TTC549 (cell line): ENCODE measurements at regions not wholly inside any gene's neighbourhood (a gene's known extent, or its start where the extent isn't known, plus 50 kb on each side); places are given as distances from the start of the nearest gene placed in this dataset.

ENCODE experiments used
- FAIRE-seq: peaks from 2 replicates; lab custom pipeline; 2012; peaks lifted over from hg19 to GRCh38; lab: Jason Lieb, UNC

DNA sequence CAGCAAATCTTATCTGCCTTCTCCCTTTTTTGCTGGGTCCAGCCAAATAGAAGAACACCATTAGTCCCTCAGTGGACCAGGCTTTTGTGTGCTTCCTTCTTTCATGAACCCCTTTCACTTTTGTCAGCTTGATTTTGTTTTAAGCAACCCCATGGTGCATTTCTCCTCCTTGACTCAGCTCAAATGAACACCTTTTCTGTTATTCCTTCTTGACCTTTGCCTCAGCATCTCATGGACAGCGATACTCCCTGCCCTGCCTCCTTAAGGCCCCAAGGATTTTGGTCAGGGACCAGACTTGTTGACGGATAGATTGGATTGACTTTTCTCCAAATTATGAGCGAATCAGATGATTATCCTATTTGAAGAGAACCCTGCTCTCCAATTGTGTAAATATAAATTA is 356.6 kb upstream of the USP24 start:
- FAIRE-seq, result no peak

DNA sequence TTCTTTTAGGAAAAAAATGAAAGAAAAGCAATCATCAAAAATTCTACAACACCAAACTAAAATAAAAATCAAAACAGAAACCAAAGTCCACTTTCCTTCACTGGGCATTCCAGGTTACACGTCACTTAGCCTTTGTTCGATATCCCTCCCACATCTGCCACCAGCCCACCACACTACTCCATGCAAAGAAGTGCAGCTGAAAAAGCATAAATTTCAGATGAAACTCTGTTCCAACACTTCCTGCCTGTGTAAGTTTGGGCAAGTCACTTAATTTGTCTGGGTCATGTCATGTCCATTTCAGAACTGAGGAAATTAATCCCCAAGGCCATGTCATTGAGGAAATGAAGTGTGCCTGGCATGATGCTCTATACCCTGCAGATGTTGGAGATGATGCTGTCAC is 354.3 kb upstream of the USP24 start:
- FAIRE-seq, result no peak

- no peak for FAIRE-seq
These were observed 353.6 kb upstream of the USP24 start for GRCh38 chr1:55568732-55569131.

DNA sequence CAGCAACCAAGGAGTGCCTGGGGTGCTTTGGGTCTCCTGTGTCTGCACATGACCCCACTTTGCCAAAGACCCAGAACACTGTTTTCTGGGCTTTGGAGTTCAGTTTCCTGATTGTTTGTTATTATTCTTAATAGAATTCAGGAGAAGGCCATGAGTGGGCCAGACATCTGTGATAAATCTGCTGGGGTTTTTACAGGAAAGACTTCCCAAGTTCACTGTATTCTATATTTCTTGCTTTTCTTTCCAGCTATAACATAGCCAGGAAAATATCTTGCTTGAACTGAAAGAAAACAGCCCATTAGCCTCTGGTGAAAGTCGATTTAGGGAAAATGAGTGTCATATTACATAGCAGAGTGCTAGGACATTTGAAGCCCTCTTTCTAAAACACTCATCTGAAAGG is 345.1 kb upstream of the USP24 start:
- no peak for FAIRE-seq

GRCh38 chr1:55559842-55560241 is 344.7 kb upstream of the USP24 start:
- FAIRE-seq, result no peak

DNA sequence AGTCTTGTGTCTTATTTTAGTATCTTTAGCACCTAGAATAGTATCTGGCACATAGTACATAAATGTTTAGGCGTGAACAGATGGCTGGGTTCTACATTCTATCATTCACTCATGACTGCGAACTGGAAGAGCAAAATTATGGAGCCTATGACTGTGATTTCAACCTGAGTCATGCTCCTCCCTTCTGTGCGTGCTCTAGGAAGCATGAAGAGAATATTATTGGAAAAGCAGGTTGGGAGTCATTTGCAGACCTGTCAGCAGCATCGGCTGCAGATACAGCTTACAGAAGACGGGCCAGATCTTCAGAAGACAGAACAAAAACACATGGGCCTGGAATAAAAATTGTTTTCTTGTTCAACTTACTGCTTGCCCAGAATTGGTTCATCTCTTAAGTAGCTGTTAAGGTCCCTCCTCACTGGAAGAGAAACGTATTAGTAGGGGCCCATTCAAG is 344.0 kb upstream of the USP24 start:
- FAIRE-seq, result no peak

GRCh38 chr1:55558515-55558914 is 343.4 kb upstream of the USP24 start:
- no peak for FAIRE-seq

GRCh38 chr1:55555956-55556725 is 341.0 kb upstream of the USP24 start:
- FAIRE-seq, result no peak

DNA sequence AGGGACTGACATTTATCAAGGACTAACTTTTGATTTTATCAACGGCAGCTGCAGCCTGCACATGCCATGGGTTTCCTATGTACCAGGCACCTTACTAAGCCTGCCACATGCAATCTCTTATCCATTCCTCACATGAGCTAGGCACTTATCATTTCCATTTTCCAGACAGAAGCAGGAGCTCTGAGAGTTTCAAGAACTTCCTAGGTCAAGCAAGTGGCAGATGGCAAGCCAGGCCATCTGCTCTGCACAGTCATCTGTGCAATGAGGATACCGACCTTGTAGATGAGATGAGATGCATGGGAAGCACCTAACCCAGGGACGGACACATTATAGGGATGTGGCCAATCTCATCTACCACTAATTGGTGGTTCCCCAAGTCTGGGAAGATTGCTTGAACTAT is 339.4 kb upstream of the USP24 start:
- no peak for FAIRE-seq

- FAIRE-seq, result no peak
These were observed 337.5 kb upstream of the USP24 start for GRCh38 chr1:55552636-55553035.

DNA sequence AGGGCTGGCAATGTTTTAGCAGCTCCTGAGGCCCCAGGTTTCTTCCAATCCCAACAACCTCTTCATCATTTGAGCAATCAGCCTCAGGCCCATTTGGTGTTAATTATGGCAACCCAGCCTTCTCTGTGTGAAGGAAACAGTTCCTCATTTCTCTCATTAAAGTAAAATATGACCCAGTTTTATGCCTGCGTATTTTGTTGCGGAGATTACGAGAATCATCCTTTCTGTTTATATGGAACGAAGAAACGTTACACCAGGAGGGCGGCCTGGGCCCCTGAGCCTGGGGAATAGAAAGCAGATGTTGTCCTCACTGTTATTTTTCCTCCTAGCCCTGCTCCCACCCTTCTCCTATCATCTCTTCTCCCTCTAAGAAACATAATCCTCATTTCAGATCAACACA is 332.2 kb upstream of the USP24 start:
- FAIRE-seq, result no peak

GRCh38 chr1:55546553-55546952 is 331.4 kb upstream of the USP24 start:
- no peak for FAIRE-seq

DNA sequence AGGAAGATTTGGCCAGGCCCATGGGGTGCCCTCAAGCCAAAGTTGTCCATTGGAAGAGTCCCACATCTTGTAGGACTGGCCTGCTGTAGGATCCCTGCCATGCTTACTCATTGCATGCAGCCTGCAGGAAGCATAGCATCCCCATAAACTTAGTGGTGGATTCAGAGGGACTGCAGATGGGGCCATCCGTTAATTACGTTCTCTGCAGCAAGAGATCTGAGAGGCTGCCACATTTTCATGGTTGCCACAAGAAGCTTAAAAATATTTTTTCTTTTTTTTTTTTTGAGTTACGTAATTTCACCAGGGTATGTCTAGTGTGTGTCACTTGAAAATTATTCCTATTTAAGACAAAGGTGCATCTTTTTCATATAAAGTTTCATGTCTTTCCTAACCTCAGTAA is 329.7 kb upstream of the USP24 start:
- FAIRE-seq, result no peak

GRCh38 chr1:55542901-55543504 is 327.8 kb upstream of the USP24 start:
- FAIRE-seq, result no peak

DNA sequence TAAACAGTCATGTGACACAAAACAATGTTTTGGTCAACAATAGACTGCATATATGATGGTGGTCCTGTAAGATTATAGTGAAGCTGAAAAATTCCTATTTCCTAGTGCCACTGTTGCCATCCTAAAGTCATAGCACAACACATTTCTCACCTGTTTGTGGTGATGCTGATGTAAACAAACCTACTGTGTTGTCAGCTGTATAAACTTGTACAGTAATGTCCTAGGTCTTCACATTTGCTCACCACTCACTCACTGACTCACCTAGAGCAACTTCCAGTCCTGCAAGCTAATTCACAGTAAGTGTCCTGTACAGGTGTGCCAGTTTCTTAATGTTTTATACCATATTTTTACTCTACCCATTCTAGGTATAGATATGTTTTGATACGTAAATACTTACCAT is 326.1 kb upstream of the USP24 start:
- no peak for FAIRE-seq

DNA sequence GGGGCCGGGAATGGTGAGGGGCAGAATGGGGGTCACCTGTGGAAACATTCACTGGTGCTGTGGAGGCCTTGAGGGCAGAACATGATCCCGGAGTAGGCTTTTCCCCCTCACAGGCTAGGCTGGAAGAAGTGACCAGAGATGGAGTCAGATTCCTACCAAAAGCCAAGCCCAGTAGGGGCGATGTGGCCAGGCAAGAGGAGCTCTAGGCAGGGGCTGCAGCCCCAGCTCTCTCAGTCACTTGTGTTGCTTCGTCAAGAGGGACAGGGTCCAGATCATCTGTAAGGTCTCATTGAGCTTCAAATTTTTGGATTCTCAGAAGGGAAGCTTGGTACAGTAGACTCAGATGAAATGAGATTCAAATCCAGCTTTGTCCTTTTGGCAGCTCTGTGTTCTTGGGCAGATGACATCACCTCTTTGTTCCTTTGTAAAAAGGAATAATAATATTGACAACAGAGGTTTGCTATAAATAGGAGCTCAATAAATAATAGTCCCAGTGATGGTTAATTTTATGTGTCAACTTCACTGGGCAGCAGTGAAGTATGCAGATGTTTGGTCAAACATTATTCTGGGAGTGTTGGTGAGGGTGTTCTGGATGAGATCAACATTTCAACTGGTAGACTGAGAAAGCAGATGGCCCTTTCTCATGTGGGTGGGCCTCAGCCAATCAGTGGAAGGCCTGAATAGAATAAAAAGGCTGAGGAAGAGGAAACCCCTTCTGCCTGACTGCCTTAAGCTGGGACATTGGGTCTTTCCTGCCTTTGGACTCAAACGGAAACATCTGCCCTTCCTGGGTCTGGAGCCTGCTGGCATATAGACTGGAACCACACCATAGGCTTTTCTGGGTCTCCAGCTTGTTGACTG is 324.7 kb upstream of the USP24 start:
- FAIRE-seq, result no peak

GRCh38 chr1:55538428-55538827 is 323.3 kb upstream of the USP24 start:
- no peak for FAIRE-seq

GRCh38 chr1:55536545-55536865 is 321.3 kb upstream of the USP24 start:
- no peak for FAIRE-seq

DNA sequence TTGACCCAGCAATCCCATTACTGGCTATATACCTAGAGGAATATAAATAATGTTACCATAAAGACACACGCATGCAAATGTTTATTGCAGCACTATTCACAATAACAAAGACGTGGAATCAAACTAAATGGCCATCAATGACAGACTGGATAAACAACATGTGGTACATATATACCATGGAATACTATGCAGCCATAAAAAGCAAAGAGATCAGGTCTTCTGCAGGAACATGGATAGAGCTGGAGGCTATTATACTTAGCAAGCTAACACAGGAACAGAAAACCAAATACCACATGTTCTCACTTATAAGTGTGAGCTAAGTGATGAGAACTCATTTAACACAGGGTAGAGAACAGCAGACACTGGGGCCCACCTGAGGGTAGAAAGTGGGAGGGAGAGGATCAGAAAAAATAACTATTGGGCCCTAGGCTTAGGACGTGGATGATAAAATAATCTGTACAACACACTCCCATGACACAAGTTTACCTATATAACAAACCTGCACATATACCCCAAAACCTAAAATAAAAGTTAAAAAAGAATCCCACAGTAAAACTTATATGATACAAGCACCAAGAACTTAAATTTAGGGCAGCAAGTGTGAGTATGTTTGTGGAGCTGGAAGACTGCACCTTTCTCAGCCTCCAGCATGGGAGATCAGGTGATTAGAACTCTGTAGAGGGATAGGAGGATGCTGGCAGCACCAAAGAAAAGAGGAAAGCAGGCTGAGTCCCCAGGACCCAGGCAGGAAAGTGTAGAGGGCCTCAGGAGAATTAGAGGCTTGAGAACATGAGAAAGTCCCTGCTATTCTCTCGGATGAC is 320.8 kb upstream of the USP24 start:
- no peak for FAIRE-seq

GRCh38 chr1:55534565-55535121 is 319.5 kb upstream of the USP24 start:
- FAIRE-seq, result no peak

DNA sequence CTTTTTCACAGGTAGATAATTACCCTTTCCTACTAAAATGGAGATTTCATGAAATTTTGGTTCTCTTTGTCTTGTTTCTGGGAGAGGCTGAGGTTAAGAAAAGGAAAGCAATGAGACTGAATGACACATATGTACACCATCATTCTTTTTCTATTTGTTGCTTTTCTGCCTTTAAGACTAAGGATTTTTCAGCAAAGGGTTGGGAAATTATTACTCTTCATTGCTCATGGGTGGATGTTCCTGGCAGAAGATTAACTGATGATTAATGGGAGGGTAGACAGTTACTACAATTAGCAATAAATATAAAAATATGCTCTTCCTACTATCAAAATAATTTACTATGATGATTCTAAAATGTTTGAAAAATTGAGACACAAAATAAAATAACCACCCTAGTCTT is 316.5 kb upstream of the USP24 start:
- FAIRE-seq, result no peak
